DND-41 (cell line): ENCODE measurements at regions not wholly inside any gene's neighbourhood (a gene's known extent, or its start where the extent isn't known, plus 50 kb on each side); places are given as distances from the start of the nearest gene placed in this dataset.

Experiments used
- ATAC-seq: fragments of 200-7000 bp; cut with Tn5 transposase; 3 replicates; pipeline ENCODE4 v1.9.1; 2021; ENCODE audit warnings: low read depth; ENCODE audit not compliant: insufficient read depth
- DNase-seq: peaks from one replicate; pipeline ENCODE4 v3.0.0-alpha.2; 2020
- H2AFZ ChIP-seq: 2 replicates; pipeline ENCODE4 v1.6.0; 2012; ENCODE audit warnings: low read depth, low read length
- H3K27ac ChIP-seq: 2 replicates; pipeline ENCODE4 v1.5.1; 2012; ENCODE audit warnings: low read length, inconsistent platforms
- H3K27me3 ChIP-seq: fragments of 200-600 bp; sonication (generic); 2 replicates; pipeline ENCODE4 v1.6.0; 2012; ENCODE audit warnings: low read length, mild to moderate bottlenecking, inconsistent platforms; ENCODE audit not compliant: insufficient read depth, poor library complexity
- H3K36me3 ChIP-seq: 2 replicates; pipeline ENCODE4 v1.5.1; 2012; ENCODE audit warnings: low read length, inconsistent platforms; ENCODE audit not compliant: insufficient read depth
- H3K4me1 ChIP-seq: 2 replicates; pipeline ENCODE4 v1.5.1; 2012; ENCODE audit warnings: mild to moderate bottlenecking, low read length; ENCODE audit not compliant: insufficient read depth
- H3K4me2 ChIP-seq: 2 replicates; pipeline ENCODE4 v1.6.0; 2012; ENCODE audit warnings: mild to moderate bottlenecking, moderate library complexity, low read length, inconsistent platforms; ENCODE audit not compliant: insufficient read depth
- H3K4me3 ChIP-seq, 2 experiments: fragments of 200-600 bp in 1 of 2; shearing (Covaris generic) in 1 of 2; 2 replicates each; pipeline ENCODE4 v1.5.1; 2012 to 2016; ENCODE audit warnings: inconsistent platforms in 2 of 2, low read length in 2 of 2, mild to moderate bottlenecking in 2 of 2, low read depth in 1 of 2, moderate library complexity in 1 of 2
- H3K79me2 ChIP-seq: 2 replicates; pipeline ENCODE4 v1.6.0; 2012; ENCODE audit warnings: low read length, inconsistent platforms; ENCODE audit not compliant: insufficient read depth
- H3K9ac ChIP-seq: 2 replicates; pipeline ENCODE4 v1.6.0; 2012; ENCODE audit warnings: low read depth, mild to moderate bottlenecking, inconsistent platforms, low read length, moderate library complexity
- H3K9me3 ChIP-seq: 2 replicates; pipeline ENCODE4 v1.5.1; 2012; ENCODE audit warnings: low read length, moderate library complexity, mild to moderate bottlenecking, inconsistent platforms; ENCODE audit not compliant: insufficient read depth, severe bottlenecking
- H4K20me1 ChIP-seq: 2 replicates; pipeline ENCODE4 v1.6.0; 2012; ENCODE audit warnings: low read length; ENCODE audit not compliant: insufficient read depth
- CTCF ChIP-seq: IDR thresholded peaks from 2 replicates; pipeline ENCODE4 v1.5.1; 2012; ENCODE audit warnings: borderline replicate concordance, low read length, moderate library complexity, mild to moderate bottlenecking; ENCODE audit not compliant: poor library complexity, severe bottlenecking; ENCODE audit errors: extremely low read depth
- EZH2 ChIP-seq: IDR thresholded peaks from 3 replicates; pipeline ENCODE4 v1.6.1; 2012; ENCODE audit warnings: borderline replicate concordance, low read depth, mild to moderate bottlenecking, moderate library complexity, low read length, inconsistent platforms; ENCODE audit not compliant: severe bottlenecking

GRCh38 chr16:7057458-7057857, 275.2 kb upstream of the RBFOX1 start:
- no peak overlapping the region for H3K4me3 ChIP-seq
- no peaks in the 10 kb centered on the region for H3K4me1 ChIP-seq
- no peaks in the 10 kb centered on the region for H3K27me3 ChIP-seq
- no peak overlapping the region for H3K27ac ChIP-seq
- DNase-seq: no peak
- no peak for ATAC-seq
- no peak overlapping the region for H3K4me2 ChIP-seq
- H2AFZ ChIP-seq: no peak overlapping the region
- H3K36me3 ChIP-seq: no peaks in the 10 kb centered on the region
- TF ChIP-seq EZH2 (no peak), CTCF (no peak)
- H4K20me1 ChIP-seq: no peaks in the 10 kb centered on the region
- no peaks in the 10 kb centered on the region for H3K79me2 ChIP-seq
- H3K9ac ChIP-seq: no peak overlapping the region
- H3K9me3 ChIP-seq: no peaks in the 10 kb centered on the region

GRCh38 chr16:7055443-7055842, 277.2 kb upstream of the RBFOX1 start:
- no peaks in the 10 kb centered on the region for H3K4me1 ChIP-seq
- no peak overlapping the region for H3K27ac ChIP-seq
- no peak overlapping the region for H2AFZ ChIP-seq
- no peaks in the 10 kb centered on the region for H3K9me3 ChIP-seq
- ATAC-seq (no peak), DNase-seq (no peak)
- TF ChIP-seq CTCF (no peak), EZH2 (no peak)
- no peaks in the 10 kb centered on the region for H4K20me1 ChIP-seq
- no peaks in the 10 kb centered on the region for H3K36me3 ChIP-seq
- no peaks in the 10 kb centered on the region for H3K27me3 ChIP-seq
- H3K9ac ChIP-seq: no peak overlapping the region
- H3K79me2 ChIP-seq: no peaks in the 10 kb centered on the region
- H3K4me2 ChIP-seq: no peak overlapping the region
- H3K4me3 ChIP-seq: no peak overlapping the region

GRCh38 chr16:7051591-7052349, 280.9 kb upstream of the RBFOX1 start:
- TF ChIP-seq EZH2 (no peak), CTCF (no peak)
- no peaks in the 10 kb centered on the region for H3K9me3 ChIP-seq
- ATAC-seq: no peak

GRCh38 chr16:7044331-7044730, 288.3 kb upstream of the RBFOX1 start:
- TF ChIP-seq CTCF: no peak
- no peak for TF ChIP-seq EZH2
- Histone ChIP-seq H3K9me3 (no peaks in the 10 kb centered on the region), H3K27ac (no peak overlapping the region), H2AFZ (no peak overlapping the region), H3K27me3 (no peaks in the 10 kb centered on the region), H3K36me3 (no peaks in the 10 kb centered on the region), H4K20me1 (no peaks in the 10 kb centered on the region), H3K4me1 (no peaks in the 10 kb centered on the region), H3K79me2 (no peaks in the 10 kb centered on the region), H3K9ac (no peak overlapping the region), H3K4me2 (no peak overlapping the region), H3K4me3 (no peak overlapping the region)
- DNase-seq (no peak), ATAC-seq (no peak)

More at GRCh38 chr16:7051591-7052349, 280.9 kb upstream of the RBFOX1 start:
- Histone ChIP-seq H3K4me1 (no peaks in the 10 kb centered on the region), H3K4me3 (no peak overlapping the region), H3K9ac (no peak overlapping the region), H3K36me3 (no peaks in the 10 kb centered on the region), H3K27ac (no peak overlapping the region), H3K4me2 (no peak overlapping the region), H3K79me2 (no peaks in the 10 kb centered on the region), H2AFZ (no peak overlapping the region), H4K20me1 (no peaks in the 10 kb centered on the region), H3K27me3 (no peaks in the 10 kb centered on the region)
- DNase-seq: no peak
